NCI-H1417 (cell line): ENCODE measurements at regions not wholly inside any gene's neighbourhood (a gene's known extent, or its start where the extent isn't known, plus 50 kb on each side); places are given as distances from the start of the nearest gene placed in this dataset.

Experiments used
- DNase-seq, 3 experiments: peaks; one replicate each; lab custom pipeline; 2025; lab: John Stamatoyannopoulos, UW

DNA sequence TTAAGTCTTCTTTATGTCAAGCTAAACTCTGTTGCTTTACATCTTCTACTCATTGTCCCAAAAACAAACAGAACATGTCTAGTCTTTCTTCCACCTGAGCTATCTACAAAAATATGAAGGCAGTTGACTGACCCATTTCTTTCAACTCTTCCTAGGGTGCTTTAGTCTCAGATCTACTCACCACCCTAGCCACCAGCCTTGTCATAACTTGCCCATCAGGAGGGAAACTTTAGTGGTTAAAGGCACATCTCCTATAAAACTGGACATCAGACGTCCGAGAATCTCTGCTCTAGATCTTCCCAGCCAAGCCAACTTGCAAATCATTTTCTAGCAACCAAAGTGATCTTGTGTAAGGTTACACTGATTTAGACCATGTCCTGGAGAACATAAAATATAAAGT, 205.0 kb downstream of the ACTL7B start:
- no peak for DNase-seq

DNA sequence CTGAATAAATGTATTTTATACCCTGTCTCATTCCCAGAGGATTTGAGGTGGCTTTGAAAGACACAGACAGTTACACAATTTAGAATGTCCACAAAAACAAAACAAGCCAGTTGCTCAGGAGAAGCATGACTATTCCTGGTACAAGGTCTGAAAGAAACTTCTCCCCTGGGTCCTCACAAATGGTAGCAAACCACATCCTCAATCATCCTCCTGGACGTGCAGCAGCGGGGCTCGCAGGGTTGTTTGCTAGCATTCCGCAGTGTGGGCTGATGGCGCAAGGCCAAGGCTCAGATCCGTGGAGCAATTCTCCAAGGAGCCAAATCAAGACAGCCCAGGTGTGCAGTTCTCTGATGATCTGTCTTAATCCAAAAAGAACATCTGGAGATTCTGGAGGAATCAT, 210.3 kb downstream of the ACTL7B start:
- DNase-seq, result no peak

GRCh38 chr9:108643731-108644510, 211.9 kb downstream of the ACTL7B start:
- DNase-seq, result no peak

- no peak for DNase-seq
These were observed 212.9 kb downstream of the ACTL7B start for GRCh38 chr9:108642871-108643270.

- DNase-seq, result no peak
These were observed 215.6 kb downstream of the ACTL7B start for GRCh38 chr9:108640230-108640629.

GRCh38 chr9:108639696-108640095, 216.1 kb downstream of the ACTL7B start:
- no peak for DNase-seq

- DNase-seq, result no peak
These were observed 216.7 kb downstream of the ACTL7B start for GRCh38 chr9:108639091-108639490.

DNA sequence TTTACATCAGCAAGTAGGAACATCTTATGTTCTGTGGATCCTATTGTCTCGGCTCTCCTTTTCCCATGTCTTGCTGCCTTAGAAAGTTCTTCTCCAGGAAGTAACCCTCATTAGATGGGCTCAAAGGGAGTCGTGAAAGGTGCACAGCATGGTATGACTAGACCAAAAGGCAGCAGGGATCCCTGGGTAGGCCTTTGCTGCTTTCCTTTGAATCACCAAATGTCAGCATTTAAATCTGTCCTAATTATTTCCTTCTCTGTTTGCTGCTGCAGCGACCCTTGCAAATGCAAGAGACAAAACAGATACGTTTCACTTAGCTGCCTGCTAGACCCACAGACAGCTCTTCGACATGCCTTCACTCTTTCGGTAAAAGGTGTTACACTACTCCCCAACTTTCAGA, 218.4 kb downstream of the ACTL7B start:
- DNase-seq, result no peak

DNA sequence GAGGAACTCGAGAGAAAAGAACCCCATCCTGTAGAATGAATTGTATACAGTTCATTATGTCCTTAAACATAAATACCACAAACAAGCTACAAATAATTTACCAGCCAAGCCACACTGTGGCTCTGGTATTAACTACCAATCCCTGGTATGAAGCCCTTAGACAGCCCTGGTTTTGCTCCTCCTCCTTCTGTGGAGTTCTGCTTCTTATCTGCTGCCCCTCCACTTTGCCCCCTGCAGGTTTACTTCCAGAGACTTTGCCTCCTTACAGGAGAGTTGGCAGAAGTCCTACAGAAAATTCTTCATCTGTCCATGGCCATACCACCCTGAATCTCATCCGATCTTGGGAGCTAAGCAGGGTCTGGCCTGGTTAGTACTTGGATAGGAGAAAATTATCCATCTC, 219.8 kb downstream of the ACTL7B start:
- DNase-seq, result no peak

GRCh38 chr9:108634672-108635462, 220.9 kb downstream of the ACTL7B start:
- DNase-seq, result no peak

DNA sequence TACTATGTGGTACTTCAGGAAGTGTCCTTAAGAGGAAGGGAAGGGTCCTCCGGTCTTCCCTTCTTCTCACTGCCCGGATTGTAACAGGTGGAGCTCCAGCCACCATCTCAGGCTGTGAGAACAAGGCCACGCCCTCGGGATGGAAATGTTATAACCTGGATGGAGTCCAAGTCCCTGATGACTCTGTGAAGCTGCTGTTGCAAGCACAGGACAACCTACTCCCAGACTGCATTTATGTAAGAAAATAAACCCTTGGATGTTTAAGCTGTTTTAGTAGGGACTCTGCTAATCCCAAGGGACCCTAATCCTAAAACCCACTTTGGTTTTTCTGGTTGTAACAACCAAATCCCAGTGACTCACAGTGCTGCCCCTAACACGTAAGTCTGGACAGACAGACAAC, 221.6 kb downstream of the ACTL7B start:
- DNase-seq, result peak; percentile 5 to 67 (median 42)

- DNase-seq, result no peak
These were observed 224.1 kb downstream of the ACTL7B start for GRCh38 chr9:108631496-108632285.

GRCh38 chr9:108628316-108628715, 227.5 kb downstream of the ACTL7B start:
- DNase-seq, result no peak

GRCh38 chr9:108626743-108627142, 229.0 kb downstream of the ACTL7B start:
- DNase-seq, result no peak

- DNase-seq, result peak in 1 of 3 experiments; percentile 2
These were observed 233.6 kb downstream of the ACTL7B start for GRCh38 chr9:108621991-108622855.

DNA sequence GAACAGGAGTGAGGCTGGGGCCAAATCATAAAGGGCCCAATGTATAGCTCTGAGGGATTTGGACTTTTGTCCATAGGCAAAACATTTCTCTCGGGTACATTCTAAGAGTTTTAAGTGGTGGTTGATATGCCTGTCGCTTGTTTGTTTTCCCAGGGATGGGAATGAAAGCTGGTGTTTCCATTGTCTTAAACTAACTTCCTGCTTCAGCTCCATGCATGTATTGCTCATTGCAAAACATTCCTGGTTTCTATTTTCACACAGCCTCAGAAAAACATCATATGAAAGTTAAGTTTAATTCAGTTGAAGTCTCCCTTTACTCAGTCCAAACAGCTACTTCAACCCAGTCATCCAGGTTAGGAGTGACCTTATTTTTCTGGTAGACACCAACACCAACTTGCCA, 235.0 kb downstream of the ACTL7B start:
- no peak for DNase-seq

- no peak for DNase-seq
These were observed 236.8 kb downstream of the ACTL7B start for GRCh38 chr9:108618906-108619550.

- DNase-seq, result no peak
These were observed 238.1 kb downstream of the ACTL7B start for GRCh38 chr9:108617676-108618075.

DNA sequence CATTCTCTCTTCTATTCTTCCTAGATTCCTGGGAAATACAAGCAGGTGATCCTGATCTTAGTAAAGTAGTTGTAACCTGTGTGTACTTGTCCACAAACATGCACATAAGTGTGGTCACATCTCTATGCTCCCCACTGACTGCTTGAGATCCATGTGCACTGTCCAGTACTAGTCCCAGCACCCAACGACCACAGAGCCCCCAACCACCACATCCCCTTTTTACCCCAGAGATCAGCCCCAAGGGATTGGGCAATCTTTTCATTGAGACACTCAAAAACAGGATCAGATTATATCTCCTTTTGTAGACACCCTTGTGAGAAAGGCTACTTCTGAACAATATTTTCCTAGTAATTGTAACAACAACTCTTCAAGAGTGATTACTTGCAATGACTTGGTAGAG, 240.6 kb downstream of the ACTL7B start:
- DNase-seq, result no peak

DNA sequence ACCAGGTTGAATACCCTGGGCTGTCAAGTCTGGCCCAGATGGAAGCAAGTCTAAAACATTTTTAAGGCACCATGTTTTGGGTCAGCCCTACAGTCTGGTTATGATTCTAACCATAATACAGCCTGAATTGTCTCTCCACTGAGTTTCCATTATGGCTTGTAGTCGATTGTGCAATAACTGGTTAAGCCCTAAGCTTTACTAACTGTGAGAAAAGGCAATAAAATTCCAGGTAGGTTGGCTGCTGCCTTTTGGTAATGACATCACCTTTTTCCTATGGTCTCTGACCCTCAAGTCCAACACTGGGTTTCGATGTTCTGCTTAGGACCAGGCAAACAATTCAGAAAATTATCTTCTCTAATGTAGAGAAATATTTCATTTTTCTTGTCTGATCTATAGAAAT, 243.3 kb downstream of the ACTL7B start:
- no peak for DNase-seq

- no peak for DNase-seq
These were observed 245.9 kb downstream of the ACTL7B start for GRCh38 chr9:108609897-108610253.
